Keratinocyte (primary cell): ENCODE measurements at regions not wholly inside any gene's neighbourhood (a gene's known extent, or its start where the extent isn't known, plus 50 kb on each side); places are given as distances from the start of the nearest gene placed in this dataset.

Source experiments
- EZH2 ChIP-seq: IDR thresholded peaks from one replicate; pipeline ENCODE4 v1.6.1; 2012; ENCODE audit warnings: inconsistent platforms, mild to moderate bottlenecking, low read length, moderate library complexity
- TF ChIP-seq, protein P1 (sequence below), 3 experiments: IDR thresholded peaks in 1 of 3; conservative IDR thresholded peaks in 1 of 3; optimal IDR thresholded peaks in 1 of 3; 2 replicates in 2 of 3; 3 replicates in 1 of 3; pipeline versions ENCODE3 to v1.5.1; 2011; ENCODE audit warnings: low read length in 3 of 3, mild to moderate bottlenecking in 3 of 3, moderate library complexity in 2 of 3, control low read depth in 1 of 3, inconsistent platforms in 1 of 3; ENCODE audit not compliant: insufficient read depth in 2 of 3; ENCODE audit errors: extremely low read depth in 1 of 3

- TF ChIP-seq, protein P1, sequence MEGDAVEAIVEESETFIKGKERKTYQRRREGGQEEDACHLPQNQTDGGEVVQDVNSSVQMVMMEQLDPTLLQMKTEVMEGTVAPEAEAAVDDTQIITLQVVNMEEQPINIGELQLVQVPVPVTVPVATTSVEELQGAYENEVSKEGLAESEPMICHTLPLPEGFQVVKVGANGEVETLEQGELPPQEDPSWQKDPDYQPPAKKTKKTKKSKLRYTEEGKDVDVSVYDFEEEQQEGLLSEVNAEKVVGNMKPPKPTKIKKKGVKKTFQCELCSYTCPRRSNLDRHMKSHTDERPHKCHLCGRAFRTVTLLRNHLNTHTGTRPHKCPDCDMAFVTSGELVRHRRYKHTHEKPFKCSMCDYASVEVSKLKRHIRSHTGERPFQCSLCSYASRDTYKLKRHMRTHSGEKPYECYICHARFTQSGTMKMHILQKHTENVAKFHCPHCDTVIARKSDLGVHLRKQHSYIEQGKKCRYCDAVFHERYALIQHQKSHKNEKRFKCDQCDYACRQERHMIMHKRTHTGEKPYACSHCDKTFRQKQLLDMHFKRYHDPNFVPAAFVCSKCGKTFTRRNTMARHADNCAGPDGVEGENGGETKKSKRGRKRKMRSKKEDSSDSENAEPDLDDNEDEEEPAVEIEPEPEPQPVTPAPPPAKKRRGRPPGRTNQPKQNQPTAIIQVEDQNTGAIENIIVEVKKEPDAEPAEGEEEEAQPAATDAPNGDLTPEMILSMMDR (optimal IDR thresholded peaks at IDR 0.05 in 1 of 3, IDR thresholded peaks at IDR 0.05 in 1 of 3, conservative IDR thresholded peaks at IDR 0.05 in 1 of 3; ENCODE audit: extremely low read depth in 1 of 3, insufficient read depth in 2 of 3, low read length in 3 of 3), result no peak
- TF ChIP-seq EZH2, result no peak
Measured at GRCh38 chr16:79668502-79668901, 68.0 kb upstream of the MAF start.
